SJSA1 (cell line): ENCODE measurements at regions not wholly inside any gene's neighbourhood (a gene's known extent, or its start where the extent isn't known, plus 50 kb on each side); places are given as distances from the start of the nearest gene placed in this dataset.
"Not testable (repeated sequence)": the region's sequence is repeated elsewhere in the genome, so short reads cannot be mapped to it uniquely, and the experiment has no call there.

ENCODE experiments used
- DNase-seq, 2 experiments: peaks; one replicate each; pipeline ENCODE4 v3.0.0-alpha.2; 2015 to 2020; ENCODE audit warnings: low spot score in 2 of 2, low read depth in 1 of 2
- H3K27ac ChIP-seq: fragments of 250-450 bp; sonication (Bioruptor Pico); 2 replicates; pipeline ENCODE4 v1.5.1; 2020; ENCODE audit warnings: mild to moderate bottlenecking, moderate library complexity
- H3K27me3 ChIP-seq: fragments of 250-450 bp; sonication (Bioruptor Pico); replicated peaks from 2 replicates; pipeline ENCODE4 v1.5.1; 2020; ENCODE audit warnings: mild to moderate bottlenecking, moderate library complexity
- H3K36me3 ChIP-seq: fragments of 250-450 bp; sonication (Bioruptor Pico); 2 replicates; pipeline ENCODE4 v1.5.1; 2020; ENCODE audit warnings: mild to moderate bottlenecking
- H3K4me1 ChIP-seq: fragments of 250-450 bp; sonication (Bioruptor Pico); replicated peaks from 2 replicates; pipeline ENCODE4 v1.6.1; 2021; ENCODE audit warnings: mild to moderate bottlenecking
- H3K4me3 ChIP-seq: fragments of 250-450 bp; sonication (Bioruptor Pico); 2 replicates; pipeline ENCODE4 v1.5.1; 2020; ENCODE audit warnings: mild to moderate bottlenecking
- H3K9me3 ChIP-seq: fragments of 250-450 bp; sonication (Bioruptor Pico); replicated peaks from 2 replicates; pipeline ENCODE4 v1.5.1; 2020; ENCODE audit warnings: mild to moderate bottlenecking

DNA sequence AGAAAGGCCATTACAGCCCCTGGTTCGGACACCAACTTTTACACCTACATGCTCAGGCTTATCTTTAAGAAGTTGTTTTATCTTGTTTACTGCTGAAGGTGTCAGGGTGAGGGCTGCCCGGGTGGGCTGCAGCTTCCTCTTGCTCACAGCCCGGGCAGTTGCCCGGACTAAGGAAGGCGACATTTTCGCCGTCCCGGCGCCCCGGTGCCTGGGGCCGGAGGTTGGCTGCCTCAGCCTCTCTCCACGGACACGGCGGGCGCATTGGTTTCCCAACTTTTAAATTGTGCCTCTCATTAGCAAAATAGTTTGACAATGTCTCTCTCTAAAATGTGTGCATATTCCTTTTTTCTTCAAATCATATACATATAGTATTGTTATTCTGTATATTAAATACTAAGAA lies 198.5 kb downstream of the LRRC70 start:
- not testable (repeated sequence) for DNase-seq, H3K4me3 ChIP-seq, H3K27me3 ChIP-seq, H3K9me3 ChIP-seq, H3K36me3 ChIP-seq, H3K27ac ChIP-seq, H3K4me1 ChIP-seq

DNA sequence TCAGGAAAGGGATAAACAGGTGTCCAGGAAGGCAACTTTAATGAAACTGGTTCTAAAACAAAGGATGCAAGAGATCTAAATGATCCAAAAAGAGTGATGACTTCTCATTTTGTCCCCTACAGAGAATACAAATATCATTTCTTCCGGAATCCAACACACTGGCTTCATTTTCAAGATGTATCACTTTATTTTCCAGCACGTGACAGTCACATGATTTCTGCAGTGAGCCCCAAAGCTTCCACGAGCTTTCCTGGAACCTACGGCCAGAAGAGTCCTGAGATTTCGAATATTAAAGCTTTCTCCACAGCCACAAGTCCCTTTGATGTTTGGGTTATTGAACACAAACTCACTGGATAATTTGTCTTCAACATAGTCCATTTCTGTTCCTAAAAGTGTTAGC lies 198.0 kb downstream of the LRRC70 start:
- H3K27ac ChIP-seq, H3K4me3 ChIP-seq, H3K36me3 ChIP-seq, H3K4me1 ChIP-seq, DNase-seq, H3K9me3 ChIP-seq, H3K27me3 ChIP-seq: not testable (repeated sequence)

DNA sequence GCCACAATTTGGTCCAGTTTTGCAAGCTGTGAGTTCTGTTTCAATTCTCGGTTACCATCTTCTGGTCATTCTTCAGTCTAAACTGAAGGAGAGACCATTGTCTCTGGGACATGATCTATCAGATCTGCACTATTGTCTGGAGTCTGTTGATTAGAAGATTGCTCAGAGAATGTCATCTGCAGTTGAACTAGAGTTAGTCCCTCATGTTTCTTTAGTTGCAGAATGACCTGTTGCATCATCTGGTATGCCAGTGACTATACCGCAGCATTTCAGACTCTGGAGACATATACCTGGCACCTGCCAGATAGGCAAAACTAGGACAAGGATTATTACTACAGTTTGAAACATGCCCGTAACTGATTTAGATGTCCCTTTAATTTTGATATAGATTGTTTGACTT lies 194.8 kb downstream of the LRRC70 start:
- no peak overlapping the region for H3K27ac ChIP-seq
- H3K4me1 ChIP-seq: no peaks in the 10 kb centered on the region
- no peaks in the 10 kb centered on the region for H3K27me3 ChIP-seq
- no peaks in the 10 kb centered on the region for H3K9me3 ChIP-seq
- DNase-seq: no peak
- no peak overlapping the region for H3K4me3 ChIP-seq
- H3K36me3 ChIP-seq: no peaks in the 10 kb centered on the region

DNA sequence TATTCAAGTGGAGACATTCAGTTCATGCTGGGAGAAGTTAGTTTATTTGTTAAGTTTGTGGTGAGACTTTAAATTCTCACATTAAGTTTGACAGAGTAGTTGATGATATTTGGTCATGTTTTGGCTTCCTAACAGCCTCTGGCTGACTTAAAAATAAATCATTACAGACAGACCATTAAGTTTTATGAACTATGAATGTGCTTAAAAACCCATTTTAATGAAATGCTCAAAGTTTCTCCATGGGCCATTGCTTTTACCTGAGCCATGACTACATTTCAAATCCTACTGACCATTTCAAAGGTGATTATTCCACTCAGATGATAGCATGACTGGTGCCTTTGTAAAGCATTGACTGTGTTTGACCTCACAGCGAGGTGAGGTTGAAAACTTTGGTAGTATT lies 192.7 kb downstream of the LRRC70 start:
- Histone ChIP-seq H3K36me3 (no peaks in the 10 kb centered on the region), H3K9me3 (no peaks in the 10 kb centered on the region), H3K27ac (no peak overlapping the region), H3K4me3 (no peak overlapping the region), H3K4me1 (no peaks in the 10 kb centered on the region), H3K27me3 (no peaks in the 10 kb centered on the region)
- DNase-seq: no peak

DNA sequence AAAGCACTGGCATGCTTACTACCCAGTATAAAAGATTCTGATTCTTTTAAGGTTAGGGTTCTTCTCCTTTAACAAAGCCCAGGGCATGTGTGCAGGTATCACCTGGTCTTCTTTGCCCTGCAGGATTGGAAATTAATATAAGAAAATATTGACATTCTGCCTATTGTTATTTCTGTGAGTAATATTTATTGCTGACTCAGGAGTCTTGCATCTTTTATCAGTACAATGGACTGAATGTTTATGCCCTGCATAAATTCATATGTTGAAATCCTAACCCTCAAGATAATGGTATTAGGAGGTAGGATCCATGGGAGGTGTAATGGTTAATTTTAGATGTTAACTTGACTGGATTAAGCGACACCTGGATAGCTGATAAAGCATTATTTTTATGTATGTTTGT lies 189.0 kb downstream of the LRRC70 start:
- H3K27me3 ChIP-seq: no peaks in the 10 kb centered on the region
- H3K36me3 ChIP-seq: no peaks in the 10 kb centered on the region
- no peak overlapping the region for H3K27ac ChIP-seq
- H3K9me3 ChIP-seq: no peaks in the 10 kb centered on the region
- no peak for DNase-seq
- H3K4me3 ChIP-seq: no peak overlapping the region
- H3K4me1 ChIP-seq: no peaks in the 10 kb centered on the region

DNA sequence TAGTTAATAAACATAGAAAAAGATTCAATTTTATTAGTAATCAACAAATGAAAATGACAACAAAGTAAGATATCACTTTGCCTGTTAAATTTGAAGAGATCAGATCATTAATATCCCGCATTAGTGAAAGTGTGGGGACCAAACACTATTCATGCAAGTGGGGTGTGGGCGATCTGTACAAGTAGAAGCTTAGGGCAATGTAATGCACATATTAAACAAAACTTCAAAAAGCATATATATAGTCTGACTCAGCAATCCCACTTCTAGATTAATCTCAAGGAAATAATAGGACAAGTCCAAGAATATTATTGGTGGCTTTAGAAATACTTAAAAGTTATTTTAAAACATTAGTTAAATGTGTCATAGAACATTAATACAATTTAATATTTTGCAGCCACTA lies 188.5 kb downstream of the LRRC70 start:
- H3K27me3 ChIP-seq: no peaks in the 10 kb centered on the region
- H3K4me1 ChIP-seq: no peaks in the 10 kb centered on the region
- no peak overlapping the region for H3K4me3 ChIP-seq
- H3K36me3 ChIP-seq: no peaks in the 10 kb centered on the region
- no peak overlapping the region for H3K27ac ChIP-seq
- DNase-seq: no peak
- no peaks in the 10 kb centered on the region for H3K9me3 ChIP-seq

DNA sequence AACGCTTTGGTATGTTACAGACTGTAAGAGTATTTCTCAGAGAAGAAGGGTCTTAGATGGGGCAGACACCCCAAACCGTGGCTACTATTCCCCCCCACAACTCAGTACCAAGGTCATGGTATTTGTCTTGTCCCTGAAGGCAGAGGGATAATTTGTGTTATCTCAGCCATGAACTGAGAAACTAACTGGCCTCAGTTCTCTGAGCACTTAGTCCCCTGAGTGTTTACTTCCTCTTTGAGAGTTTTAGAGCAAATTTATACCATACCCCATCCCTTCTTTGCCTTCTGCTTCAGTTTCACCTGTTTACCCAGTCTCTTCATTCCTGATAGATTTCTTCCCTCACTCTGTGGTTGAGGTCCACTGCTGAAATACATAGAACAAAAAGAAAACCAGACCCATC lies 183.9 kb downstream of the LRRC70 start:
- DNase-seq: no peak
- no peak overlapping the region for H3K4me3 ChIP-seq

DNA sequence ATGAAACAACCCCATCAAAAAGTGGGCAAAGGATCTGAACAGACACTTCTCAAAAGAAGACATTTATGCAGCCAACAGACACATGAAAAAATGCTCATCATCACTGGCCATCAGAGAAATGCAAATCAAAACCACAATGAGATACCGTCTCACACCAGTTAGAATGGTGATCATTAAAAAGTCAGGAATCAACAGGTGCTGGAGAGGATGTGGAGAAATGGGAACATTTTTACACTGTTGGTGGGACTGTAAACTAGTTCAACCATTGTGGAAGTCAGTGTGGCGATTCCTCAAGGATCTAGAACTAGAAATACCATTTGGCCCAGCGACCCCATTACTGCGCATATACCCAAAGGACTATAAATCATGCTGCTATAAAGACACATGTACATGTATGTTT lies 179.1 kb downstream of the LRRC70 start:
- not testable (repeated sequence) for H3K27me3 ChIP-seq, H3K4me3 ChIP-seq, H3K4me1 ChIP-seq, H3K27ac ChIP-seq, H3K9me3 ChIP-seq, DNase-seq, H3K36me3 ChIP-seq

More for the DNA sequence above, 183.9 kb downstream of the LRRC70 start:
- no peaks in the 10 kb centered on the region for H3K36me3 ChIP-seq
- no peaks in the 10 kb centered on the region for H3K4me1 ChIP-seq
- no peak overlapping the region for H3K27ac ChIP-seq
- no peaks in the 10 kb centered on the region for H3K27me3 ChIP-seq
- no peaks in the 10 kb centered on the region for H3K9me3 ChIP-seq

DNA sequence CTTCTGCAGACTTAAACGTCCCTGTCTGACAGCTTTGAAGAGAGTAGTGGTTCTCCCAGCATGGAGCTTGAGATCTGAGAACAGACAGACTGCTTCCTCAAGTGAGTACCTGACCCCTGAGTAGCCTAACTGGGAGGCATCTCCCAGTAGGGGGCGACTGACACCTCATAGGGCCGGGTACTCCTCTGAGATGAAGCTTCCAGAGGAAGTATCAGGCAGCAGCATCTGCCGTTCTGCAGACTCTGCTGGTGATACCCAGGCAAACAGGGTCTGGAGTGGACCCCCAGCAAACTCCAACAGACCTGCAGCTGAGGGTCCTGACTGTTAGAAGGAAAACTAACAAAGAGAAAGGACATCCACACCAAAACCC lies 174.4 kb downstream of the LRRC70 start:
- H3K4me3 ChIP-seq, H3K4me1 ChIP-seq, DNase-seq, H3K36me3 ChIP-seq, H3K27me3 ChIP-seq, H3K9me3 ChIP-seq, H3K27ac ChIP-seq: not testable (repeated sequence)

DNA sequence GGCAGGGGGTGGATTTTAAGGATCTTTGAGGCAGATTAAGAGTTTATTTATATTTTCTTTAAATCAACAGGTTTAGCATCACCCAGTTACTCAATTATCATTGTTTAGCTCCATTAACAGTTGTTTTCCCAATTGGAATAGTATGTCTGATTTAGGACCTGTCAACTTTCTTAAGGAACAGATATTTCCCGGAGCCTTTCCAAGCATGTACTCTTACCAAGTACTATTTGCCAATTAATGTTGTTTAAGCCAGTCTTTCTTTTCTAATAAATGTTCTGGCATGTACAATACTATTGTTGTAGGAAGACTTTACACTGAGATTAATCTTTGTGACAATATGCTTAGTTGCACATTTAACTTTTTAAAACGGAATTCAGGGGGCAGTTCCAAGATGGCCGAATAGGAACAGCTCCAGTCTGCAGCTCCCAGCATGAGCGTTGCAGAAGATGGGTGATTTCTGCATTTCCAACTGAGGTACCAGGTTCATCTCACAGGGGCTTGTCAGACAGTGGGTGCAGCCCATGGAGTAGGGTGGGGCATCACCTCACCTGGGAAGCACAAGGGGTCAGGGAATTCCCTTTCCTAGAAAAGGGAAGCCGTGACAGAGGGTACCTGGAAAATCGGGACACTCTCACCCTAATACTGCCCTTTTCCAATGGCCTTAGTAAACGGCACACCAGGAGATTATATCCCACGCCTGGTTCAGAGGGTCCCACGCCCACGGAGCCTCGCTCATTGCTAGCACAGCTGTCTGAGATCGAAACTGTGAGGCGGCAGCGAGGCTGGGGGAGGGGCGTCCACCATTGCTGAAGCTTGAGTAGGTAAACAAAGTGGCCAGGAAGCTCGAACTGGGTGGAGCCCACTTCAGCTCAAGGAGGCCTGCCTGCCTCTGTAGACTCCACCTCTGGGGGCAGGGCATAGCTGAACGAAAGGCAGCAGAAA lies 173.7 kb downstream of the LRRC70 start:
- H3K27ac ChIP-seq, H3K27me3 ChIP-seq, DNase-seq, H3K4me1 ChIP-seq, H3K4me3 ChIP-seq, H3K9me3 ChIP-seq, H3K36me3 ChIP-seq: not testable (repeated sequence)

DNA sequence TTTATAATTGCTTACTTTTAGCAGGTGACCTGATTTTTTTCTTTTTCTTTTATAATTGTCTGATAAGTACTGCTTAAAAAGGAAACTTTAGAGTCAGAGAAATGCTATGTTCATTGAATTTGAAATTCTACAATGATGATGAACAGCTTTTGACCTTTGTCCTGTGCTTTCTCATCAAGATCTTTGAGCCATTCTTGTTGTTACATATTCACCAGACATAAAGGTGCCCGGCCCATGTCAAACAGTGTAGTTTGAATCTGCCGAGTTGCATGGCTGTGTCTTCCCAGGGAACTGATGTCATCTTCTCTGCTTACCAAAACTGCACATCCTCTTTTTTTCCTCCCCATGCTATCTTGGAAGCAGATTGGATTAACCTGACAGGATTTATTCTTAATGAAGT lies 163.6 kb downstream of the LRRC70 start:
- H3K27ac ChIP-seq: no peak overlapping the region
- no peaks in the 10 kb centered on the region for H3K27me3 ChIP-seq
- H3K36me3 ChIP-seq: no peaks in the 10 kb centered on the region
- H3K4me3 ChIP-seq: no peak overlapping the region
- H3K4me1 ChIP-seq: no peaks in the 10 kb centered on the region
- no peak for DNase-seq
- H3K9me3 ChIP-seq: no peaks in the 10 kb centered on the region

DNA sequence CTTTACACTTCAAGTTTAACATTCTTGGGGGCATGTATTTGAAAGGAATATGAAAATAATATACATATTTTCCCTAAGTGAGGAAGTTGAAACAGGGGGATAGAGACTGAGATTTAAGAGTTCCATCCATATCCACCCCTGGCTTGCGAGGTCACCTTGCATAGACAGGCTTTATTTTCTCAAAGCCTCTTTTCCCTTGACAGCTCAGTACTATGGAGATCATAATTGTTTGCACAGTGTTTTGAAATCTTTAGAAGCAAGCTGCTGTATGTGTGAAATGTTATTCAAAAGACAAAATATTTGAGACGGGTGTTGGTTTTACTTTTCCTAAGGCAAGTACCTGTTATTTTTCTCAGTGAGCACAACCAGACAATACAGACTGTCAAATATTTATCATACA lies 163.1 kb downstream of the LRRC70 start:
- Histone ChIP-seq H3K27me3 (no peaks in the 10 kb centered on the region), H3K36me3 (no peaks in the 10 kb centered on the region), H3K9me3 (no peaks in the 10 kb centered on the region), H3K4me3 (no peak overlapping the region), H3K27ac (no peak overlapping the region), H3K4me1 (no peaks in the 10 kb centered on the region)
- no peak for DNase-seq

DNA sequence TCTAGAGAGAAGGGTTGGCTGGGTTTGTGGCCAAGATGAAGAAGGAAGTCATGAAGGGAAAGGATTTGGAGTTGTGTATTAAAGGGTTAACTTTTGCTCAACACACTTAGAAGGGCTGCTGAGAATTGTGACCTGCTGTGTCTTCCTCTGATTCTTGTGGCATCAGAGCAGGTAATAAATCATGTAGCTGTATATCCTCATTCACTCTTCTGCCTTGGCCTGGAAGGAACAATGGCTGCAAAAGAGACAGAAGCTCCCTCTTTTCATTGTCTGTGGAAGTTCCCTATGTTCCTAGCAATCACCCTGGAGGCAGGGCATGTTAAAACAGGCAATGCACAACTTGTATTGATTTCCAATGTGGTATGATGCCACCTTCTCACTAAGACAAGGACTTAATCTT lies 159.1 kb downstream of the LRRC70 start:
- no peak for DNase-seq
- Histone ChIP-seq H3K27me3 (no peaks in the 10 kb centered on the region), H3K36me3 (no peaks in the 10 kb centered on the region), H3K9me3 (no peaks in the 10 kb centered on the region), H3K4me3 (no peak overlapping the region), H3K27ac (no peak overlapping the region), H3K4me1 (no peaks in the 10 kb centered on the region)

DNA sequence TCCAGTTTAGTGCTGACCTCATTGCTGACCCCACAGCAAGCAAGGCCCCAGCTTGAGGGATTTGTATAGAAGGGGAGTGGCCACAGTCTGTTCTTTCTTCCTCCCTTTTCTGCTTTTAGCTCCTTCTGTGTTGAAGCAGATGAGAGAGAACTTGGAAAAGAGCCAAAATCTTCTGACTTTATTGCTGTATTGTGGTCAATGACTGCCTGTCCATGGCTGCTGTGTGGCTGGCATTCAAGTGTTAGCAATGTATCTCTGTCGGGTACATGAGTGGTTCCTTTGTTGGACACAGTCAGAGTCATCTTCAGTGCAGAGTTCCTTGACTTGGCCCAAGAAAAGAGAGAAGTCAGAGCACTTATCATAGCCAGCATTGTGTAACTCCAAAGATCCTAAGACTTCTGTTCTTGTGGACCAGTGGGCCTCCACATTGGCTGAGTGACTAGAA lies 154.1 kb downstream of the LRRC70 start:
- Histone ChIP-seq H3K27ac (no peak overlapping the region), H3K9me3 (no peaks in the 10 kb centered on the region), H3K4me3 (no peak overlapping the region), H3K27me3 (no peaks in the 10 kb centered on the region), H3K36me3 (no peaks in the 10 kb centered on the region), H3K4me1 (no peaks in the 10 kb centered on the region)
- no peak for DNase-seq

DNA sequence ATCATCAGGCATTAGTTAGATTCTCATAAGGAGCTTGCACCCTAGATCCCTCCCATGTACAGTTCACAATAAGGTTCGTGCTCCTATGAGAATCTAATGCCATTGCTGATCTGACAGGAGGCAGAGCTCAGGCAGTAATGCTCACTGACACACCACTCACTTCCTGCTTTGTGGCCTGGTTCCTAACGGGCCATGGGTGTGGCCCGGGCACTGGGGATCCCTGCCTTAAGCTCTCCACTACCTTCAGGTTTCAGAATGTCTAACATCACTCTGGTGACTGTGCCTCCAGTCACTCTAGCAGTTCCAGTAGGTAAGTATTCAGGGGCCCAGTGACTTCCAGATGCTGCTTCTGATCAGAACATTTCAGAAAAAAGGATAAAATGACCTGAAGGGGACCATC lies 152.4 kb downstream of the LRRC70 start:
- DNase-seq: no peak
- Histone ChIP-seq H3K4me1 (no peaks in the 10 kb centered on the region), H3K27me3 (no peaks in the 10 kb centered on the region), H3K9me3 (no peaks in the 10 kb centered on the region), H3K27ac (no peak overlapping the region), H3K36me3 (no peaks in the 10 kb centered on the region), H3K4me3 (no peak overlapping the region)
